Progenitor cell of endocrine pancreas (in vitro differentiated cells): ENCODE measurements at regions not wholly inside any gene's neighbourhood (a gene's known extent, or its start where the extent isn't known, plus 50 kb on each side); places are given as distances from the start of the nearest gene placed in this dataset.

Experiments
- DNase-seq: peaks from one replicate; pipeline ENCODE4 v3.0.0; 2021; ENCODE audit warnings: low spot score; ENCODE audit not compliant: unreplicated experiment
- H3K27ac Mint-ChIP-seq: 2 replicates; pipeline ENCODE4 v1.8.0; 2021; ENCODE audit warnings: mild to moderate bottlenecking, moderate library complexity, mixed read lengths
- H3K27me3 Mint-ChIP-seq: 2 replicates; pipeline ENCODE4 v1.8.0; 2021; ENCODE audit warnings: mixed read lengths
- H3K36me3 Mint-ChIP-seq: 2 replicates; pipeline ENCODE4 v1.8.0; 2022; ENCODE audit warnings: mixed read lengths; ENCODE audit not compliant: insufficient read depth
- H3K4me1 Mint-ChIP-seq: 2 replicates; pipeline ENCODE4 v1.8.0; 2021; ENCODE audit warnings: low read depth, mixed read lengths
- H3K4me3 Mint-ChIP-seq: 2 replicates; pipeline ENCODE4 v1.8.0; 2021; ENCODE audit warnings: low read depth, mild to moderate bottlenecking, moderate library complexity, mixed read lengths
- H3K9me3 Mint-ChIP-seq: 2 replicates; pipeline ENCODE4 v1.8.0; 2021; ENCODE audit warnings: low read depth, mixed read lengths
- CTCF ChIP-seq: fragments of 200-600 bp; sonication (generic); IDR thresholded peaks from one replicate; pipeline ENCODE4 v1.5.0; 2021; ENCODE audit warnings: antibody characterized with exemption, mild to moderate bottlenecking; ENCODE audit not compliant: unreplicated experiment

- H3K9me3 Mint-ChIP-seq, result no peaks in the 10 kb centered on the region
- H3K4me3 Mint-ChIP-seq, result no peak overlapping the region
- DNase-seq, result no peak
- no peaks in the 10 kb centered on the region for H3K4me1 Mint-ChIP-seq
- TF ChIP-seq CTCF, result no peak
- H3K27ac Mint-ChIP-seq, result no peak overlapping the region
- no peaks in the 10 kb centered on the region for H3K36me3 Mint-ChIP-seq
- H3K27me3 Mint-ChIP-seq, result no peaks in the 10 kb centered on the region
Measured at GRCh38 chr2:226526716-226527115, 272.9 kb downstream of the IRS1 start.

- H3K4me1 Mint-ChIP-seq, result no peaks in the 10 kb centered on the region
- no peaks in the 10 kb centered on the region for H3K36me3 Mint-ChIP-seq
- TF ChIP-seq CTCF, result no peak
- no peak for DNase-seq
- H3K27me3 Mint-ChIP-seq, result no peaks in the 10 kb centered on the region
- H3K4me3 Mint-ChIP-seq, result no peak overlapping the region
- peaks cover 7% of the 10 kb centered on the region for H3K9me3 Mint-ChIP-seq
- no peak overlapping the region for H3K27ac Mint-ChIP-seq
Measured at GRCh38 chr2:226524381-226524843, 275.2 kb downstream of the IRS1 start.

- H3K4me3 Mint-ChIP-seq, result no peak overlapping the region
- TF ChIP-seq CTCF, result no peak
- H3K27me3 Mint-ChIP-seq, result no peaks in the 10 kb centered on the region
- no peak overlapping the region for H3K27ac Mint-ChIP-seq
- peaks cover 5% of the 10 kb centered on the region for H3K4me1 Mint-ChIP-seq
- no peak for DNase-seq
- no peaks in the 10 kb centered on the region for H3K36me3 Mint-ChIP-seq
- H3K9me3 Mint-ChIP-seq, result peaks cover 12% of the 10 kb centered on the region
Measured at GRCh38 chr2:226520723-226521122, 278.9 kb downstream of the IRS1 start.

- peaks cover 11% of the 10 kb centered on the region for H3K4me1 Mint-ChIP-seq
- TF ChIP-seq CTCF, result no peak
- H3K27ac Mint-ChIP-seq, result no peak overlapping the region
- no peak overlapping the region for H3K4me3 Mint-ChIP-seq
- H3K36me3 Mint-ChIP-seq, result no peaks in the 10 kb centered on the region
- peaks cover 8% of the 10 kb centered on the region for H3K9me3 Mint-ChIP-seq
- H3K27me3 Mint-ChIP-seq, result no peaks in the 10 kb centered on the region
- DNase-seq, result no peak
Measured at GRCh38 chr2:226515344-226516055, 284.1 kb downstream of the IRS1 start.

GRCh38 chr2:226514895-226515294 lies 284.7 kb downstream of the IRS1 start:
- no peak for DNase-seq
- no peak for TF ChIP-seq CTCF
- Mint-ChIP-seq H3K36me3 (no peaks in the 10 kb centered on the region), H3K4me3 (no peak overlapping the region), H3K9me3 (peaks cover 7% of the 10 kb centered on the region), H3K27me3 (no peaks in the 10 kb centered on the region), H3K27ac (no peak overlapping the region), H3K4me1 (peaks cover 11% of the 10 kb centered on the region)
